B cell (primary cell): ENCODE measurements at regions not wholly inside any gene's neighbourhood (a gene's known extent, or its start where the extent isn't known, plus 50 kb on each side); places are given as distances from the start of the nearest gene placed in this dataset.

ENCODE experiments used
- ATAC-seq: fragments of 200-7000 bp; cut with Tn5 transposase; one replicate; pipeline ENCODE4 v1.10.0; 2021; ENCODE audit warnings: low read depth, mild to moderate bottlenecking, moderate number of reproducible peaks, moderate library complexity
- CTCF ChIA-PET: fragments of 350-600 bp; sonication (Branson Sonifier 250); formaldehyde crosslinking; loops from one replicate; lab custom pipeline; 2021; ENCODE audit warnings: antibody characterized with exemption, inconsistent platforms; lab: Charles Lee
- POLR2A ChIA-PET: fragments of 350-600 bp; sonication (Branson Sonifier 250); formaldehyde crosslinking; loops from one replicate; lab custom pipeline; 2021; ENCODE audit warnings: antibody characterized with exemption; lab: Charles Lee
- DNase-seq: peaks from one replicate; pipeline ENCODE4 v3.0.0; 2013
- H2AFZ ChIP-seq: 2 replicates; pipeline ENCODE4 v1.6.1; 2012; ENCODE audit warnings: mild to moderate bottlenecking, low read depth, low read length; ENCODE audit not compliant: insufficient read depth, poor library complexity, severe bottlenecking
- H3K27ac ChIP-seq, 2 donors: 1 replicate in 1 of 2; 2 replicates in 1 of 2; pipeline ENCODE4 v1.5.1; 2012 to 2013; ENCODE audit warnings: low read length in 2 of 2, mild to moderate bottlenecking in 2 of 2, moderate library complexity in 1 of 2
- H3K27me3 ChIP-seq, 4 experiments: fragments of 200-600 bp in 1 of 4; sonication (generic) in 1 of 4; replicated peaks in 1 of 4; 1 replicate in 2 of 4; 2 replicates in 2 of 4; pipeline versions ENCODE4 v1.6.1 to v1.7.0; 2013 to 2016; ENCODE audit warnings: low read length in 3 of 4, mild to moderate bottlenecking in 2 of 4, mixed read lengths in 1 of 4, moderate library complexity in 1 of 4; ENCODE audit not compliant: insufficient read depth in 4 of 4, control insufficient read depth in 3 of 4; ENCODE audit errors: control extremely low read depth in 1 of 4
- H3K36me3 ChIP-seq, 2 experiments: replicated peaks in 1 of 2; 1 replicate in 1 of 2; 2 replicates in 1 of 2; pipeline versions ENCODE4 v1.6.1 to v1.7.1; 2013; ENCODE audit warnings: low read length in 1 of 2; ENCODE audit not compliant: insufficient read depth in 2 of 2, control insufficient read depth in 1 of 2; ENCODE audit errors: control extremely low read depth in 1 of 2, extremely low read depth in 1 of 2
- H3K4me1 ChIP-seq, 2 donors: fragments of 200-600 bp in 1 of 2; sonication (generic) in 1 of 2; 1 replicate in 1 of 2; 2 replicates in 1 of 2; pipeline versions ENCODE4 v1.5.1 to v1.6.1; 2013 to 2017; ENCODE audit warnings: low read length in 2 of 2; ENCODE audit not compliant: control insufficient read depth in 2 of 2, insufficient read depth in 2 of 2
- H3K4me2 ChIP-seq: replicated peaks from 2 replicates; pipeline ENCODE3; 2012; ENCODE audit warnings: mild to moderate bottlenecking, low read depth, low read length; ENCODE audit not compliant: poor library complexity, severe bottlenecking
- H3K4me3 ChIP-seq, 5 experiments: fragments of 200-600 bp in 1 of 5; sonication (generic) in 1 of 5; 1 replicate in 3 of 5; 2 replicates in 2 of 5; pipeline versions ENCODE4 v1.5.1 to v1.7.0; 2011 to 2016; ENCODE audit warnings: low read length in 4 of 5, mild to moderate bottlenecking in 4 of 5, low read depth in 2 of 5, control low read depth in 1 of 5, moderate library complexity in 1 of 5; ENCODE audit not compliant: insufficient read depth in 1 of 5; ENCODE audit errors: control extremely low read depth in 1 of 5, extremely low read depth in 1 of 5
- H3K79me2 ChIP-seq: fragments of 200-600 bp; sonication (generic); one replicate; pipeline ENCODE4 v1.6.0; 2016; ENCODE audit warnings: low read length; ENCODE audit not compliant: control insufficient read depth, insufficient read depth
- H3K9ac ChIP-seq: fragments of 200-600 bp; sonication (generic); 2 replicates; pipeline ENCODE4 v1.6.1; 2017; ENCODE audit warnings: mild to moderate bottlenecking, low read length, moderate library complexity
- H3K9me3 ChIP-seq, 3 donors: one replicate each; pipeline versions ENCODE4 v1.6.1 to v1.7.1; 2013; ENCODE audit warnings: low read length in 2 of 3; ENCODE audit not compliant: control insufficient read depth in 2 of 3, insufficient read depth in 1 of 3; ENCODE audit errors: control extremely low read depth in 1 of 3
- H4K20me1 ChIP-seq: 2 replicates; pipeline ENCODE4 v1.6.0; 2012; ENCODE audit warnings: mild to moderate bottlenecking, low read length; ENCODE audit not compliant: insufficient read depth, control insufficient read depth, poor library complexity, severe bottlenecking
- H3K27ac Mint-ChIP-seq: one replicate; pipeline ENCODE4 v1.8.0; 2021; ENCODE audit warnings: mixed read lengths
- H3K27me3 Mint-ChIP-seq: one replicate; pipeline ENCODE4 v1.8.0; 2021; ENCODE audit warnings: mixed read lengths
- H3K4me1 Mint-ChIP-seq: one replicate; pipeline ENCODE4 v1.8.0; 2021; ENCODE audit warnings: mixed read lengths
- H3K4me3 Mint-ChIP-seq: one replicate; pipeline ENCODE4 v1.8.0; 2021; ENCODE audit warnings: mixed read lengths
- H3K9me3 Mint-ChIP-seq: one replicate; pipeline ENCODE4 v1.8.0; 2022; ENCODE audit warnings: mixed read lengths; ENCODE audit not compliant: insufficient read depth
- EZH2 ChIP-seq: IDR thresholded peaks from 2 replicates; pipeline ENCODE4 v1.6.1; 2012; ENCODE audit warnings: borderline replicate concordance, low read depth, mild to moderate bottlenecking, moderate library complexity, low read length; ENCODE audit not compliant: insufficient read depth, poor library complexity, severe bottlenecking
- WGBS: methylation state at CpG from one replicate; pipeline ENCODE4 v1.1.5; 2013; ENCODE audit warnings: missing lambda C conversion rate; ENCODE audit not compliant: insufficient coverage; 5-methylcytosine and 5-hydroxymethylcytosine counted together
- intact Hi-C: fragments of 100-400 bp; cut with micrococcal nuclease; formaldehyde crosslinking; loops from one replicate; pipeline ENCODE4 v1.10.0; 2022
- TF ChIP-seq, protein P1 (sequence below): fragments of 200-600 bp; IDR thresholded peaks from one replicate; pipeline ENCODE4 v1.8.0; 2022; ENCODE audit warnings: antibody characterized with exemption, mild to moderate bottlenecking

DNA sequence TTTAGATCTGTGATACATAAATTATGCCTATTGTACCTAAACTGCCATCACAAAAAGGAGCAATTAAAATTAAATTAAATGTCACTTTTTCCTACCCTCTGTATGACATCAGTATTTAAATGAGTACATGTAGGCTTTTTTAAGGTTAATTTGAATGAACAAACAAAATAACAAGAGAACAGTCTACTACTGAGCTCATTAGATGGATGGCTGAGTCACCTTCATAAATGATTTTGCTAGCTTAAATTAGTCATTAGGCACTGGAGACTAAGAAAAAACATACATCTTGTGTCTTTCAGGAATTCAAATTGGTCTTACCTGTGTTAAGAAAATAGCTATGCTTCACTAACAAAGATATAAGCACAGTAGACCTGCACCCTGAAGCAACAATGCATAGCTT is 153.6 kb downstream of the RCN1 start:
- no peaks in the 10 kb centered on the region for H3K4me1 Mint-ChIP-seq
- Histone ChIP-seq H3K36me3 (no peaks in the 10 kb centered on the region), H3K27ac (no peak overlapping the region), H3K27me3 (no peaks in the 10 kb centered on the region), H2AFZ (no peak overlapping the region), H3K79me2 (no peaks in the 10 kb centered on the region), H3K4me3 (no peak overlapping the region), H3K4me1 (no peaks in the 10 kb centered on the region), H3K9ac (no peak overlapping the region), H3K4me2 (no peak overlapping the region), H4K20me1 (no peaks in the 10 kb centered on the region), H3K9me3 (no peaks in the 10 kb centered on the region)
- H3K27ac Mint-ChIP-seq, result no peak overlapping the region
- DNase-seq (no peak), ATAC-seq (no peak)
- H3K27me3 Mint-ChIP-seq, result no peaks in the 10 kb centered on the region
- H3K4me3 Mint-ChIP-seq, result no peak overlapping the region
- ChIA-PET CTCF (interaction anchor here (0.6 kb wide), 1 partner anchor 188 kb away, joined by 3 read pairs; no protein-coding TSS in a partner anchor), POLR2A (no interaction called here)
- intact Hi-C loops, result no loop called here
- H3K9me3 Mint-ChIP-seq, result peaks cover 3% of the 10 kb centered on the region
- TF ChIP-seq EZH2, result no peak
- TF ChIP-seq, protein P1, sequence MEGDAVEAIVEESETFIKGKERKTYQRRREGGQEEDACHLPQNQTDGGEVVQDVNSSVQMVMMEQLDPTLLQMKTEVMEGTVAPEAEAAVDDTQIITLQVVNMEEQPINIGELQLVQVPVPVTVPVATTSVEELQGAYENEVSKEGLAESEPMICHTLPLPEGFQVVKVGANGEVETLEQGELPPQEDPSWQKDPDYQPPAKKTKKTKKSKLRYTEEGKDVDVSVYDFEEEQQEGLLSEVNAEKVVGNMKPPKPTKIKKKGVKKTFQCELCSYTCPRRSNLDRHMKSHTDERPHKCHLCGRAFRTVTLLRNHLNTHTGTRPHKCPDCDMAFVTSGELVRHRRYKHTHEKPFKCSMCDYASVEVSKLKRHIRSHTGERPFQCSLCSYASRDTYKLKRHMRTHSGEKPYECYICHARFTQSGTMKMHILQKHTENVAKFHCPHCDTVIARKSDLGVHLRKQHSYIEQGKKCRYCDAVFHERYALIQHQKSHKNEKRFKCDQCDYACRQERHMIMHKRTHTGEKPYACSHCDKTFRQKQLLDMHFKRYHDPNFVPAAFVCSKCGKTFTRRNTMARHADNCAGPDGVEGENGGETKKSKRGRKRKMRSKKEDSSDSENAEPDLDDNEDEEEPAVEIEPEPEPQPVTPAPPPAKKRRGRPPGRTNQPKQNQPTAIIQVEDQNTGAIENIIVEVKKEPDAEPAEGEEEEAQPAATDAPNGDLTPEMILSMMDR, result no peak

DNA sequence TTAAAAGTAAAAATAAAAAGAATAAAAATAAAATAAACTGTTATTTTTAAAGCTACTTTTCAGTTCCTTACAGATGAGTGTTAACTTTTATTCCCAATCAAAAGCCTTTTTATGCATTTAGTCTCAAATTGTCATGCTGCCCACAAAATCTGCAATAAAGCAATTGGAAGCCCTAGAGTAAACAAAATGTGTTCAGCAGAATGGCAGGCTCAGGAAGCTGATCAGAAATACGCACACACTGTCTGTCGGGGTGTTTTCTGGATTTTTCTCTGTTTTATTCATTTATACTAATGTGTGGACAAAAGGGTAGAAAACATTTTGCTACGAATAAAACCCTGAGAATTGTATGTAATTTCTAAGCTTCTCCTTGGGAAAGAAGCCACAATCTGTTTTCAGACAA is 162.8 kb downstream of the RCN1 start:
- no peak for TF ChIP-seq EZH2
- TF ChIP-seq, protein P1, result no peak
- Histone ChIP-seq H3K4me1 (no peaks in the 10 kb centered on the region), H3K27ac (no peak overlapping the region), H3K36me3 (no peaks in the 10 kb centered on the region), H3K27me3 (no peaks in the 10 kb centered on the region), H3K4me3 (no peak overlapping the region), H3K4me2 (no peak overlapping the region), H2AFZ (no peak overlapping the region), H3K9me3 (no peaks in the 10 kb centered on the region), H3K9ac (no peak overlapping the region), H3K79me2 (no peaks in the 10 kb centered on the region), H4K20me1 (no peaks in the 10 kb centered on the region)
- ATAC-seq, result no peak
- ChIA-PET POLR2A (no interaction called here), CTCF (no interaction called here)
- H3K27me3 Mint-ChIP-seq, result peaks cover 5% of the 10 kb centered on the region
- no CpG with 5 or more reads among the region's 3 CpGs for WGBS
- H3K4me3 Mint-ChIP-seq, result no peak overlapping the region
- intact Hi-C loops, result no loop called here
- H3K27ac Mint-ChIP-seq, result no peak overlapping the region
- H3K9me3 Mint-ChIP-seq, result no peaks in the 10 kb centered on the region
- no peaks in the 10 kb centered on the region for H3K4me1 Mint-ChIP-seq
- DNase-seq, result no peak
